HepG2 (cell line): ENCODE measurements at regions not wholly inside any gene's neighbourhood (a gene's known extent, or its start where the extent isn't known, plus 50 kb on each side); places are given as distances from the start of the nearest gene placed in this dataset.

Experiments
- ATAC-seq: fragments of 200-7000 bp; cut with Tn5 transposase; 3 replicates; pipeline ENCODE4 v1.9.1; 2020; ENCODE audit warnings: mild to moderate bottlenecking, moderate library complexity
- BruUV-seq: library from RNA; stranded (reverse); fragments of 400-500 nt; replicated peaks from 2 replicates; lab custom pipeline; 2021; lab: Mats Ljungman, UMichigan
- CTCF ChIA-PET: fragments of 300-600 bp; formaldehyde crosslinking; extraction: SDS; loops from one replicate; lab custom pipeline; 2021; ENCODE audit warnings: low total read pairs, inconsistent platforms, low intra/inter-chr PET ratio; lab: Yijun Ruan, JAX
- POLR2A ChIA-PET: fragments of 350-600 bp; sonication (Branson Sonifier 250); formaldehyde crosslinking; loops from one replicate; lab custom pipeline; 2020; ENCODE audit warnings: antibody characterized with exemption, inconsistent platforms; lab: Yijun Ruan, JAX
- DNase-seq: peaks from one replicate; pipeline ENCODE4 v3.0.0-alpha.2; 2015; ENCODE audit warnings: low spot score
- FAIRE-seq: peaks from 3 replicates; lab custom pipeline; 2011; peaks lifted over from hg19 to GRCh38; lab: Jason Lieb, UNC
- H2AFZ ChIP-seq: one replicate; pipeline ENCODE4 v1.6.1; 2011; ENCODE audit warnings: low read length, inconsistent platforms
- H3K27ac ChIP-seq: fragments of 300-600 bp; 3 replicates; pipeline ENCODE4 v1.8.0; 2011; ENCODE audit warnings: mixed run types, mild to moderate bottlenecking, mixed read lengths, low read length, inconsistent platforms; ENCODE audit not compliant: insufficient read depth; ENCODE audit errors: extremely low read length
- H3K27me3 ChIP-seq, 2 experiments: fragments of 200-600 bp in 1 of 2; 2 replicates in 1 of 2; 3 replicates in 1 of 2; pipeline versions ENCODE4 v1.6.0 to v1.8.0; 2011; ENCODE audit warnings: low read length in 2 of 2, mild to moderate bottlenecking in 2 of 2, moderate library complexity in 2 of 2, inconsistent platforms in 1 of 2; ENCODE audit not compliant: insufficient read depth in 2 of 2, control insufficient read depth in 1 of 2
- H3K36me3 ChIP-seq, 2 experiments: fragments of 200-600 bp in 1 of 2; replicated peaks in 1 of 2; 2 replicates in 1 of 2; 3 replicates in 1 of 2; pipeline versions ENCODE4 v1.5.1 to v1.8.0; 2011; ENCODE audit warnings: low read length in 2 of 2, inconsistent platforms in 1 of 2; ENCODE audit not compliant: insufficient read depth in 2 of 2, control insufficient read depth in 1 of 2
- H3K4me1 ChIP-seq: 2 replicates; pipeline ENCODE4 v1.5.1; 2012; ENCODE audit warnings: low read length, inconsistent platforms; ENCODE audit not compliant: insufficient read depth
- H3K4me2 ChIP-seq: 2 replicates; pipeline ENCODE4 v1.6.0; 2011; ENCODE audit warnings: low read depth, low read length, inconsistent platforms
- H3K4me3 ChIP-seq, 3 experiments: fragments of 200-600 bp in 1 of 3; sonication (generic), shearing (Covaris generic) in 1 of 3; replicated peaks in 1 of 3; 2 replicates each; pipeline ENCODE4 v1.5.1; 2011 to 2016; ENCODE audit warnings: low read length in 3 of 3, inconsistent platforms in 2 of 3, low read depth in 2 of 3, mild to moderate bottlenecking in 2 of 3, control low read depth in 1 of 3, mixed read lengths in 1 of 3; ENCODE audit not compliant: insufficient read depth in 1 of 3
- H3K79me2 ChIP-seq: one replicate; pipeline ENCODE4 v1.6.1; 2011; ENCODE audit warnings: low read length, inconsistent platforms; ENCODE audit not compliant: insufficient read depth
- H3K9ac ChIP-seq: 2 replicates; pipeline ENCODE4 v1.6.0; 2011; ENCODE audit warnings: mild to moderate bottlenecking, low read depth, low read length, inconsistent platforms; ENCODE audit not compliant: insufficient read depth
- H3K9me3 ChIP-seq: 2 replicates; pipeline ENCODE4 v1.5.1; 2012; ENCODE audit warnings: mild to moderate bottlenecking, low read length
- H4K20me1 ChIP-seq: 2 replicates; pipeline ENCODE4 v1.6.0; 2011; ENCODE audit warnings: inconsistent platforms, mild to moderate bottlenecking, low read length, moderate library complexity; ENCODE audit not compliant: insufficient read depth
- AGO2 ChIP-seq: fragments of 200-400 bp; formaldehyde crosslinking; optimal IDR thresholded peaks from 2 replicates; pipeline ENCODE3; 2017; ENCODE audit warnings: mild to moderate bottlenecking, low read depth, low read length, moderate library complexity
- KLF16 ChIP-seq, 2 experiments: sonication (generic) in 1 of 2; formaldehyde crosslinking in 1 of 2; IDR thresholded peaks; 2 replicates each; pipeline versions ENCODE4 v1.6.1 to v1.8.0; 2016 to 2023; ENCODE audit warnings: missing genetic modification reagents in 2 of 2, missing compliant biosample characterization in 1 of 2
- MBD4 ChIP-seq: IDR thresholded peaks from 2 replicates; pipeline ENCODE4 v1.6.1; 2012; ENCODE audit warnings: low read length, inconsistent platforms, borderline replicate concordance
- MTA3 ChIP-seq: sonication (generic); formaldehyde crosslinking; IDR thresholded peaks from 2 replicates; pipeline ENCODE4 v1.4.0; 2020; ENCODE audit warnings: missing genetic modification reagents
- ZNF143 ChIP-seq: sonication (generic); formaldehyde crosslinking; IDR thresholded peaks from 2 replicates; pipeline ENCODE4 v1.4.0; 2020; ENCODE audit warnings: missing genetic modification reagents
- ZNF205 ChIP-seq: IDR thresholded peaks from 2 replicates; pipeline ENCODE4 v1.6.1; 2018; ENCODE audit warnings: missing biosample characterization, missing genetic modification reagents
- ZNF225 ChIP-seq: sonication (generic); formaldehyde crosslinking; IDR thresholded peaks from 2 replicates; pipeline ENCODE4 v1.4.0; 2020; ENCODE audit warnings: mild to moderate bottlenecking, missing genetic modification reagents
- ZNF549 ChIP-seq: sonication (generic); formaldehyde crosslinking; IDR thresholded peaks from 2 replicates; pipeline ENCODE4 v1.5.0; 2020; ENCODE audit warnings: missing genetic modification reagents
- ZNF674 ChIP-seq: sonication (generic); formaldehyde crosslinking; IDR thresholded peaks from 2 replicates; pipeline ENCODE4 v1.5.0; 2020; ENCODE audit warnings: low read depth, mild to moderate bottlenecking, missing genetic modification reagents
- WGBS: methylation state at CpG from one replicate; pipeline ENCODE4 v1.1.6; 2017; ENCODE audit warnings: low lambda C conversion rate; 5-methylcytosine and 5-hydroxymethylcytosine counted together
- in situ Hi-C: cut with HindIII; loops from 2 replicates; pipeline ENCODE4 v1.10.0; 2017; ENCODE audit warnings: low pct_unique_long_range_greater_than_20kb; ENCODE audit not compliant: extremely low pct_ligation_motif_present
- intact Hi-C: fragments of 100-400 bp; cut with micrococcal nuclease; formaldehyde crosslinking; loops from one replicate; pipeline ENCODE4 v1.10.0; 2022; ENCODE audit not compliant: unreplicated experiment

- ATAC-seq (no peak), FAIRE-seq (no peak), DNase-seq (no peak)
- H3K27ac ChIP-seq = no peak overlapping the region
- no peak for TF ChIP-seq MBD4
- no peak for TF ChIP-seq ZNF143 (CRISPR knock-in tag)
- TF ChIP-seq AGO2 = peak; percentile 22
- ChIA-PET CTCF (no interaction called here), POLR2A (no interaction called here)
- no TSS peak for BruUV-seq
- H3K79me2 ChIP-seq = no peaks in the 10 kb centered on the region
- H3K9me3 ChIP-seq = no peaks in the 10 kb centered on the region
- H3K36me3 ChIP-seq = peaks cover 7 to 42% of the 10 kb centered on the region in 2 experiments; a peak in 4 of 5 replicates
- no peak overlapping the region for H3K4me3 ChIP-seq
- H3K4me1 ChIP-seq = no peaks in the 10 kb centered on the region
- H3K27me3 ChIP-seq = no peaks in the 10 kb centered on the region
- no peak overlapping the region for H3K9ac ChIP-seq
- no peak overlapping the region for H3K4me2 ChIP-seq
- in situ Hi-C loops = no loop called here
- WGBS = 97% methylated on average over 6 of the region's 12 CpGs
- H4K20me1 ChIP-seq = peaks cover 6% of the 10 kb centered on the region; the same call in 1 of the 2 replicates
- intact Hi-C loops = no loop called here
- no peak overlapping the region for H2AFZ ChIP-seq
Measured at GRCh38 chr11:71059662-71060061, 192.7 kb downstream of the SHANK2 start.

DNA sequence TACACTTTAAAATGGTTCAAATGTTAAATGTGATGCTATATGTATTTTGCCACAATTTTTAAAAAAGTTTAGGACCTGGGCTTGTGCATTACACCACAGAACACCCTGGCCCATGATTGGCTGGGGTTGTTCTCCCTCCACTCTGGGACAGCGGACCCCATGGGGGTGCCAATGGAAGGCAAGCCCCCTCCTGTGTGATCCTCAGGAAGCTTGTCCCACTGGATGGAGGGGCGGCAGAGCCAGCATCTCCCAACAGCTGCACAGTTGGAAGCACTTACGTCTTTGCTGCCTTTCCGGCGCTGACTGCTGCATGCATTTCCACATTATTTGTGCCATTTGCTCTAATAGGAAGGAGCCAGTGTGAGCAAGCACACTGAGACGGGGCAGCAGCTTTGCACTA, 196.5 kb downstream of the SHANK2 start:
- CTCF ChIA-PET = no interaction called here

More for the DNA sequence above, 196.5 kb downstream of the SHANK2 start:
- TF ChIP-seq ZNF674 (CRISPR knock-in tag) (no peak), ZNF225 (CRISPR knock-in tag) (no peak), MTA3 (CRISPR knock-in tag) (no peak), KLF16 (CRISPR knock-in tag; IDR thresholded peaks at IDR 0.05) (no peak), ZNF549 (CRISPR knock-in tag) (no peak), ZNF205 (CRISPR knock-in tag) (no peak)
- H3K79me2 ChIP-seq = no peaks in the 10 kb centered on the region
- no peaks in the 10 kb centered on the region for H3K4me1 ChIP-seq
- DNase-seq (no peak), ATAC-seq (no peak), FAIRE-seq (no peak)
- H3K4me2 ChIP-seq = no peak overlapping the region
- H3K4me3 ChIP-seq = no peak overlapping the region
- no peaks in the 10 kb centered on the region for H3K9me3 ChIP-seq
- WGBS = 100% methylated on average over 4 of the region's 6 CpGs
- no peak overlapping the region for H2AFZ ChIP-seq
- TSS peak; percentile 65 for BruUV-seq
- no peaks in the 10 kb centered on the region for H4K20me1 ChIP-seq
- H3K27me3 ChIP-seq = no peaks in the 10 kb centered on the region
- intact Hi-C loops = no loop called here
- POLR2A ChIA-PET = no interaction called here
- no peak overlapping the region for H3K27ac ChIP-seq
- in situ Hi-C loops = no loop called here
- no peak overlapping the region for H3K9ac ChIP-seq
- peaks cover 5 to 21% of the 10 kb centered on the region in 2 experiments; a peak in 4 of 5 replicates for H3K36me3 ChIP-seq
